ENCODE measurements at regions not wholly inside any gene's neighbourhood (a gene's known extent, or its start where the extent isn't known, plus 50 kb on each side); places are given as distances from the start of the nearest gene placed in this dataset.

DNA sequence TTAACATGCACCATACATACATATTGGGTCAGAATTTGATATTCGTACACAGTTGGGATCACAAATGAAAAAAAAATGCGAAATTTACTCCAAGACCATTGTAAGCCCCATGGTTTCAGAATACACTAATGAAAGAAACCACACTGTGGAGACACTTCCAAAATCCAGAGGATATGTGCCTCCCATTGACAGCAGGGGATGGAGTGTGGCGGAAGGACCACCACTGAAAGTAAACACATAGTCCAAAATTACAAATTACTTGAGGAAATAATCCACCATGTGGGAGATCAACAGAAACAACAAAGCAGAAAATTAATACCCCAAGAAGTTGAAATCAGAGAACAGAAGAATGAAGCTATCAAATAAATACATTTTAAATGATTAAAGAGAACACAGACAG lies 291.6 kb upstream of the PAPPA start:
- Mint-ChIP-seq H3K36me3 (ENCODE audit: low read depth) (no peaks in the 10 kb centered on the region), H3K27me3 (no peaks in the 10 kb centered on the region), H3K4me3 (no peak overlapping the region), H3K9me3 (no peaks in the 10 kb centered on the region), H3K4me1 (ENCODE audit: low read depth) (no peaks in the 10 kb centered on the region), H3K27ac (no peak overlapping the region)
- intact Hi-C loops (cut with micrococcal nuclease): no loop called here
- DNase-seq (no peak), ATAC-seq (no peak)
- POLR2A ChIA-PET: no interaction called here
- CTCF ChIA-PET: no interaction called here
- TF ChIP-seq CTCF (IDR thresholded peaks at IDR 0.05): no peak

- DNase-seq: no peak
- no peak for ATAC-seq
- no peaks in the 10 kb centered on the region for H3K27me3 Mint-ChIP-seq
- CTCF ChIA-PET: no interaction called here
- H3K9me3 Mint-ChIP-seq: peaks cover 1% of the 10 kb centered on the region
- POLR2A ChIA-PET: no interaction called here
- no peak overlapping the region for H3K27ac Mint-ChIP-seq
- intact Hi-C loops (cut with micrococcal nuclease): no loop called here
- no peaks in the 10 kb centered on the region for H3K36me3 Mint-ChIP-seq (ENCODE audit: low read depth)
- no peak for TF ChIP-seq CTCF (IDR thresholded peaks at IDR 0.05)
- H3K4me1 Mint-ChIP-seq (ENCODE audit: low read depth): no peaks in the 10 kb centered on the region
- no peak overlapping the region for H3K4me3 Mint-ChIP-seq
These were observed 289.0 kb upstream of the PAPPA start for GRCh38 chr9:115864581-115864980.

DNA sequence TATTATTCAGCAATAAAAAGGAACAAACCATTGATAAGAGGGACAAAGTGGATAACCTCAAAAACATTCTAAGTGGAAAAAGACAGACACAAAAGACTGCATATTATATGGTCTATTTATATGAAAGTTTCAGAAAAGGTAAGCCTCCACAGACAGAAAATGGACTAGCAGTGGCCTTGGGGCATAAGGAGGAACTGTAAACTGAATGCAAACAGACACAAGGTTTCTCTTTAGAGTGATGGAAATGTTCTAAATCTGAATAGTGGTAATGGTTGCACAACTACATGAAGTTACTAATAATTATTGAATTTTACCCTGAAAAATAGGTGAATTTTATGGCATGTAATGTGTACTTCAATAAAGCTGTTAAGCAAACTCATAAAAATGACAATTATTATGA lies 286.3 kb upstream of the PAPPA start:
- no peaks in the 10 kb centered on the region for H3K36me3 Mint-ChIP-seq (ENCODE audit: low read depth)
- ChIA-PET POLR2A (no interaction called here), CTCF (no interaction called here)
- no peak for ATAC-seq
- H3K4me3 Mint-ChIP-seq: no peak overlapping the region
- DNase-seq: no peak
- intact Hi-C loops (cut with micrococcal nuclease): no loop called here
- H3K27ac Mint-ChIP-seq: no peak overlapping the region
- H3K4me1 Mint-ChIP-seq (ENCODE audit: low read depth): no peaks in the 10 kb centered on the region
- TF ChIP-seq CTCF (IDR thresholded peaks at IDR 0.05): no peak
- H3K27me3 Mint-ChIP-seq: no peaks in the 10 kb centered on the region
- peaks cover 1% of the 10 kb centered on the region for H3K9me3 Mint-ChIP-seq

GRCh38 chr9:115877852-115878438 lies 275.6 kb upstream of the PAPPA start:
- H3K4me3 Mint-ChIP-seq: no peak overlapping the region
- no peak overlapping the region for H3K27ac Mint-ChIP-seq
- no peak for TF ChIP-seq CTCF (IDR thresholded peaks at IDR 0.05)
- POLR2A ChIA-PET: no interaction called here
- ATAC-seq: no peak
- no peaks in the 10 kb centered on the region for H3K27me3 Mint-ChIP-seq
- intact Hi-C loops (cut with micrococcal nuclease): no loop called here
- CTCF ChIA-PET: no interaction called here
- no peaks in the 10 kb centered on the region for H3K36me3 Mint-ChIP-seq (ENCODE audit: low read depth)
- DNase-seq: no peak
- no peaks in the 10 kb centered on the region for H3K9me3 Mint-ChIP-seq
- no peaks in the 10 kb centered on the region for H3K4me1 Mint-ChIP-seq (ENCODE audit: low read depth)

- ChIA-PET CTCF (no interaction called here), POLR2A (no interaction called here)
- H3K36me3 Mint-ChIP-seq (ENCODE audit: low read depth): no peaks in the 10 kb centered on the region
- no peaks in the 10 kb centered on the region for H3K4me1 Mint-ChIP-seq (ENCODE audit: low read depth)
- TF ChIP-seq CTCF (IDR thresholded peaks at IDR 0.05): no peak
- no peak for ATAC-seq
- DNase-seq: no peak
- no peaks in the 10 kb centered on the region for H3K27me3 Mint-ChIP-seq
- H3K4me3 Mint-ChIP-seq: no peak overlapping the region
- intact Hi-C loops (cut with micrococcal nuclease): no loop called here
- no peaks in the 10 kb centered on the region for H3K9me3 Mint-ChIP-seq
- no peak overlapping the region for H3K27ac Mint-ChIP-seq
These were observed 274.1 kb upstream of the PAPPA start for GRCh38 chr9:115879451-115879850.

All from activated CD8-positive, alpha-beta T cell treated with anti-CD3 and anti-CD28 coated beads for 36 hours (primary cell).